Endothelial cell of umbilical vein (primary cell): ENCODE measurements at regions not wholly inside any gene's neighbourhood (a gene's known extent, or its start where the extent isn't known, plus 50 kb on each side); places are given as distances from the start of the nearest gene placed in this dataset.

Experiments
- BruUV-seq: library from RNA; stranded (reverse); fragments of 400-500 nt; replicated peaks from 2 replicates; lab custom pipeline; 2021; lab: Mats Ljungman, UMichigan
- CTCF ChIA-PET: fragments of 300-600, 350-600 bp; sonication (Branson Sonifier 250); formaldehyde crosslinking; loops from one replicate; lab custom pipeline; 2021; ENCODE audit warnings: antibody characterized with exemption, inconsistent platforms; lab: Charles Lee
- POLR2A ChIA-PET: fragments of 300-600, 350-600 bp; sonication (Branson Sonifier 250); formaldehyde crosslinking; loops from one replicate; lab custom pipeline; 2021; ENCODE audit warnings: antibody characterized with exemption, inconsistent platforms; lab: Charles Lee
- DNase-seq: peaks from one replicate; pipeline ENCODE4 v3.0.0-alpha.2; 2011; ENCODE audit warnings: low read depth, low spot score
- FAIRE-seq: peaks from 2 replicates; lab custom pipeline; 2011; peaks lifted over from hg19 to GRCh38; lab: Jason Lieb, UNC
- H2AFZ ChIP-seq: 2 replicates; pipeline ENCODE4 v1.6.0; 2012; ENCODE audit warnings: low read depth, low read length, control low read depth, inconsistent platforms
- H3K27ac ChIP-seq: 2 replicates; pipeline ENCODE4 v1.5.1; 2011; ENCODE audit warnings: low read depth, mild to moderate bottlenecking, control low read depth, low read length, moderate library complexity; ENCODE audit not compliant: insufficient read depth
- H3K27me3 ChIP-seq, 2 experiments: 2 replicates each; pipeline versions ENCODE4 v1.6.0 to v1.6.1; 2011; ENCODE audit warnings: low read length in 2 of 2, mixed read lengths in 1 of 2; ENCODE audit not compliant: control insufficient read depth in 2 of 2, insufficient read depth in 2 of 2
- H3K36me3 ChIP-seq, 2 experiments: 2 replicates in 1 of 2; 3 replicates in 1 of 2; pipeline ENCODE4 v1.5.1; 2011; ENCODE audit warnings: low read length in 2 of 2, mild to moderate bottlenecking in 1 of 2, moderate library complexity in 1 of 2; ENCODE audit not compliant: control insufficient read depth in 2 of 2, insufficient read depth in 2 of 2; ENCODE audit errors: extremely low read depth in 1 of 2
- H3K4me1 ChIP-seq: 3 replicates; pipeline ENCODE4 v1.5.1; 2011; ENCODE audit warnings: mild to moderate bottlenecking, low read length; ENCODE audit not compliant: control insufficient read depth, insufficient read depth; ENCODE audit errors: extremely low read depth
- H3K4me2 ChIP-seq: 2 replicates; pipeline ENCODE4 v1.6.1; 2011; ENCODE audit warnings: low read length, control low read depth, mixed read lengths; ENCODE audit not compliant: insufficient read depth
- H3K4me3 ChIP-seq, 3 experiments: fragments of 200-600 bp in 1 of 3; sonication (generic), shearing (Covaris generic) in 1 of 3; replicated peaks in 1 of 3; 2 replicates each; pipeline ENCODE4 v1.5.1; 2011 to 2016; ENCODE audit warnings: control low read depth in 3 of 3, low read length in 3 of 3, mild to moderate bottlenecking in 2 of 3, inconsistent platforms in 1 of 3, low read depth in 1 of 3, moderate library complexity in 1 of 3; ENCODE audit not compliant: insufficient read depth in 1 of 3
- H3K79me2 ChIP-seq: 2 replicates; pipeline ENCODE4 v1.6.0; 2012; ENCODE audit warnings: low read length, inconsistent platforms; ENCODE audit not compliant: control insufficient read depth, insufficient read depth
- H3K9ac ChIP-seq: replicated peaks from 2 replicates; pipeline ENCODE3; 2011; ENCODE audit warnings: low read length, control low read depth; ENCODE audit not compliant: insufficient read depth; ENCODE audit errors: extremely low read depth
- H3K9me1 ChIP-seq: replicated peaks from 3 replicates; pipeline ENCODE4 v1.6.0; 2011; ENCODE audit warnings: mild to moderate bottlenecking, low read length; ENCODE audit not compliant: control insufficient read depth, insufficient read depth; ENCODE audit errors: extremely low read depth
- H3K9me3 ChIP-seq: replicated peaks from 2 replicates; pipeline ENCODE4 v1.5.1; 2012; ENCODE audit warnings: low read length, inconsistent platforms; ENCODE audit not compliant: control insufficient read depth, insufficient read depth
- H4K20me1 ChIP-seq: replicated peaks from 2 replicates; pipeline ENCODE3; 2011; ENCODE audit warnings: mild to moderate bottlenecking, low read length; ENCODE audit not compliant: control insufficient read depth, insufficient read depth; ENCODE audit errors: extremely low read depth
- EZH2 ChIP-seq: IDR thresholded peaks from 2 replicates; pipeline ENCODE4 v1.6.1; 2012; ENCODE audit warnings: borderline replicate concordance, low read depth, mild to moderate bottlenecking, moderate library complexity, low read length, inconsistent platforms; ENCODE audit not compliant: severe bottlenecking
- FOS ChIP-seq: IDR thresholded peaks from 2 replicates; pipeline ENCODE4 v1.6.1; 2011; ENCODE audit warnings: mild to moderate bottlenecking, low read length, moderate library complexity, borderline replicate concordance; ENCODE audit not compliant: insufficient read depth
- GATA2 ChIP-seq: IDR thresholded peaks from 2 replicates; pipeline ENCODE4 v1.7.0; 2011; ENCODE audit warnings: low read depth, mild to moderate bottlenecking, moderate library complexity, mixed read lengths, low read length; ENCODE audit not compliant: insufficient read length, insufficient read depth
- JUN ChIP-seq: IDR thresholded peaks from 2 replicates; pipeline ENCODE4 v1.6.1; 2011; ENCODE audit warnings: borderline replicate concordance, low read depth; ENCODE audit not compliant: insufficient read length, insufficient read depth
- MAX ChIP-seq: IDR thresholded peaks from 2 replicates; pipeline ENCODE4 v1.6.1; 2011; ENCODE audit not compliant: insufficient read depth, insufficient read length
- MYC ChIP-seq: IDR thresholded peaks from one replicate; pipeline ENCODE4 v1.6.1; 2011; ENCODE audit warnings: mild to moderate bottlenecking, low read depth, low read length
- POLR2A ChIP-seq: IDR thresholded peaks from 2 replicates; pipeline ENCODE4 v1.6.1; 2012; ENCODE audit warnings: low read depth, mild to moderate bottlenecking, control low read depth, low read length
- POLR2AphosphoS5 ChIP-seq: IDR thresholded peaks from 2 replicates; pipeline ENCODE4 v1.6.1; 2012; ENCODE audit warnings: low read depth, mild to moderate bottlenecking, control low read depth, low read length, moderate library complexity; ENCODE audit not compliant: insufficient read depth
- dilution Hi-C: fragments of 300-500 bp; cut with MboI; formaldehyde crosslinking; loops from one replicate; pipeline ENCODE4 v1.15.0; 2019; ENCODE audit warnings: low sequenced_read_pairs; ENCODE audit not compliant: extremely low pct_ligation_motif_present
- intact Hi-C: fragments of 100-400 bp; cut with micrococcal nuclease; formaldehyde crosslinking; loops from one replicate; pipeline ENCODE4 v1.10.0; 2022
- TF ChIP-seq, protein P1 (sequence below), 2 donors: IDR thresholded peaks; 1 replicate in 1 of 2; 2 replicates in 1 of 2; pipeline ENCODE4 v1.5.1; 2011; ENCODE audit warnings: low read length in 2 of 2, mild to moderate bottlenecking in 2 of 2, moderate library complexity in 2 of 2, control low read depth in 1 of 2, inconsistent platforms in 1 of 2, low read depth in 1 of 2; ENCODE audit not compliant: insufficient read depth in 1 of 2; ENCODE audit errors: extremely low read depth in 1 of 2

DNA sequence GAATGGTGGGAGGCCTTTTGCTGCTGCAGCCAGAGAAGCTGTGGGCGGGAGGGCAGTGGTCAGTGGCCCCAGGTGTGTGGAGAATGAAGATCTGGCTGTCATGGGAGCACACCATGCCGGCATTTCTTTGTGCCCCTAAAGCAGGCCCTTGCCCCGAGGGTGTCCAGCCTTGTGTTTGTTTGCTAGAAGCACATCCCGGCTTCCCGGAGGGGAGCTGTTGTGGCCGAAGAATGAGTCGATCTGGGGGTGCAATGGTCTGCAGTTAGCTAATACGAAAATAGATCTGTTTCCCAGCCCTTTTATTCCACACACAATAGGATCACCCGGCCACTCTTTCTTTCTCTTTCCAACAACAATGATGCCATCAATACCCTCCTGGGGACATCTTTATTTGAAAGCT lies 228.8 kb downstream of the CBLN1 start:
- no peaks in the 10 kb centered on the region for H3K27me3 ChIP-seq
- dilution Hi-C loops, result no loop called here
- FAIRE-seq (no peak), DNase-seq (no peak)
- no peak overlapping the region for H3K4me3 ChIP-seq
- no peaks in the 10 kb centered on the region for H3K36me3 ChIP-seq
- no peak overlapping the region for H3K4me2 ChIP-seq
- H4K20me1 ChIP-seq, result no peaks in the 10 kb centered on the region
- no peaks in the 10 kb centered on the region for H3K9me1 ChIP-seq
- BruUV-seq, result no TSS peak
- intact Hi-C loops, result no loop called here
- no peak overlapping the region for H3K27ac ChIP-seq
- H3K9me3 ChIP-seq, result peaks cover 8% of the 10 kb centered on the region
- H3K79me2 ChIP-seq, result no peaks in the 10 kb centered on the region
- no peaks in the 10 kb centered on the region for H3K4me1 ChIP-seq
- ChIA-PET CTCF (no interaction called here), POLR2A (no interaction called here)
- no peak overlapping the region for H2AFZ ChIP-seq
- TF ChIP-seq POLR2A, result no peak
- no peak for TF ChIP-seq MYC
- no peak for TF ChIP-seq MAX
- TF ChIP-seq FOS, result no peak
- no peak for TF ChIP-seq GATA2
- TF ChIP-seq, protein P1, sequence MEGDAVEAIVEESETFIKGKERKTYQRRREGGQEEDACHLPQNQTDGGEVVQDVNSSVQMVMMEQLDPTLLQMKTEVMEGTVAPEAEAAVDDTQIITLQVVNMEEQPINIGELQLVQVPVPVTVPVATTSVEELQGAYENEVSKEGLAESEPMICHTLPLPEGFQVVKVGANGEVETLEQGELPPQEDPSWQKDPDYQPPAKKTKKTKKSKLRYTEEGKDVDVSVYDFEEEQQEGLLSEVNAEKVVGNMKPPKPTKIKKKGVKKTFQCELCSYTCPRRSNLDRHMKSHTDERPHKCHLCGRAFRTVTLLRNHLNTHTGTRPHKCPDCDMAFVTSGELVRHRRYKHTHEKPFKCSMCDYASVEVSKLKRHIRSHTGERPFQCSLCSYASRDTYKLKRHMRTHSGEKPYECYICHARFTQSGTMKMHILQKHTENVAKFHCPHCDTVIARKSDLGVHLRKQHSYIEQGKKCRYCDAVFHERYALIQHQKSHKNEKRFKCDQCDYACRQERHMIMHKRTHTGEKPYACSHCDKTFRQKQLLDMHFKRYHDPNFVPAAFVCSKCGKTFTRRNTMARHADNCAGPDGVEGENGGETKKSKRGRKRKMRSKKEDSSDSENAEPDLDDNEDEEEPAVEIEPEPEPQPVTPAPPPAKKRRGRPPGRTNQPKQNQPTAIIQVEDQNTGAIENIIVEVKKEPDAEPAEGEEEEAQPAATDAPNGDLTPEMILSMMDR (IDR thresholded peaks at IDR 0.05; ENCODE audit: extremely low read depth in 1 of 2, insufficient read depth in 1 of 2, low read depth in 1 of 2, low read length in 2 of 2), result no peak
- TF ChIP-seq EZH2, result no peak
- no peak for TF ChIP-seq POLR2AphosphoS5
- TF ChIP-seq JUN, result no peak
- H3K9ac ChIP-seq, result no peak overlapping the region
